IMR-90 (cell line): ENCODE measurements at regions not wholly inside any gene's neighbourhood (a gene's known extent, or its start where the extent isn't known, plus 50 kb on each side); places are given as distances from the start of the nearest gene placed in this dataset.
"Not testable (repeated sequence)": the region's sequence is repeated elsewhere in the genome, so short reads cannot be mapped to it uniquely, and the experiment has no call there.

Source experiments
- ATAC-seq: fragments of 200-7000 bp; cut with Tn5 transposase; 2 replicates; pipeline ENCODE4 v1.9.1; 2020; ENCODE audit warnings: low read depth, mild to moderate bottlenecking, moderate library complexity
- BruUV-seq: library from RNA; stranded (reverse); fragments of 400-500 nt; replicated peaks from 2 replicates; lab custom pipeline; 2021; lab: Mats Ljungman, UMichigan
- CTCF ChIA-PET: fragments of 300-600 bp; formaldehyde crosslinking; extraction: SDS; loops from one replicate; lab custom pipeline; 2021; ENCODE audit warnings: antibody characterized with exemption; lab: Yijun Ruan, JAX
- POLR2A ChIA-PET: fragments of 300-600 bp; sonication (Branson Sonifier 250); formaldehyde crosslinking; loops from one replicate; lab custom pipeline; 2022; ENCODE audit warnings: antibody characterized with exemption; ENCODE audit not compliant: unreplicated experiment; lab: Charles Lee
- DNase-seq: peaks from one replicate; pipeline ENCODE4 v3.0.0; 2013
- H2AFZ ChIP-seq: replicated peaks from 2 replicates; pipeline ENCODE3; 2013; ENCODE audit warnings: low read length, mild to moderate bottlenecking; ENCODE audit not compliant: poor library complexity
- H2AK5ac ChIP-seq: 2 replicates; pipeline ENCODE4 v1.6.1; 2013; ENCODE audit warnings: low read depth, low read length, inconsistent platforms
- H2AK9ac ChIP-seq: replicated peaks from 2 replicates; pipeline ENCODE3; 2013; ENCODE audit warnings: mild to moderate bottlenecking, low read depth, low read length, moderate library complexity; ENCODE audit not compliant: poor library complexity
- H2BK120ac ChIP-seq: 2 replicates; pipeline ENCODE4 v1.6.1; 2013; ENCODE audit warnings: low read depth, low read length, inconsistent platforms
- H2BK15ac ChIP-seq: 3 replicates; pipeline ENCODE4 v1.6.1; 2013; ENCODE audit warnings: low read depth, low read length, inconsistent platforms
- H2BK20ac ChIP-seq: 2 replicates; pipeline ENCODE4 v1.6.1; 2013; ENCODE audit warnings: low read depth, mild to moderate bottlenecking, inconsistent platforms, low read length, moderate library complexity
- H2BK5ac ChIP-seq: 2 replicates; pipeline ENCODE4 v1.6.1; 2013; ENCODE audit warnings: mild to moderate bottlenecking, low read depth, low read length, inconsistent platforms; ENCODE audit not compliant: poor library complexity, severe bottlenecking
- H3K14ac ChIP-seq: replicated peaks from 2 replicates; pipeline ENCODE4 v1.6.1; 2013; ENCODE audit warnings: low read depth, low read length, inconsistent platforms
- H3K18ac ChIP-seq: 2 replicates; pipeline ENCODE4 v1.6.1; 2013; ENCODE audit warnings: low read depth, low read length, control low read depth
- H3K23ac ChIP-seq: 2 replicates; pipeline ENCODE4 v1.6.1; 2013; ENCODE audit warnings: low read depth, low read length, inconsistent platforms
- H3K27ac ChIP-seq: 2 replicates; pipeline ENCODE4 v1.5.1; 2013; ENCODE audit warnings: mild to moderate bottlenecking, control low read depth, low read length; ENCODE audit not compliant: insufficient read depth
- H3K27me3 ChIP-seq: 2 replicates; pipeline ENCODE4 v1.6.1; 2013; ENCODE audit warnings: low read length; ENCODE audit not compliant: control insufficient read depth, insufficient read depth
- H3K36me3 ChIP-seq: 2 replicates; pipeline ENCODE4 v1.6.1; 2013; ENCODE audit warnings: low read length, mixed read lengths; ENCODE audit not compliant: control insufficient read depth, insufficient read depth
- H3K4ac ChIP-seq: 2 replicates; pipeline ENCODE4 v1.6.1; 2013; ENCODE audit warnings: low read depth, low read length, inconsistent platforms
- H3K4me1 ChIP-seq: 2 replicates; pipeline ENCODE4 v1.6.1; 2013; ENCODE audit warnings: low read length, mixed read lengths; ENCODE audit not compliant: control insufficient read depth, insufficient read depth
- H3K4me2 ChIP-seq: 2 replicates; pipeline ENCODE4 v1.6.1; 2013; ENCODE audit warnings: low read depth, mild to moderate bottlenecking, control low read depth, low read length, moderate library complexity
- H3K4me3 ChIP-seq: 2 replicates; pipeline ENCODE4 v1.5.1; 2013; ENCODE audit warnings: low read depth, mild to moderate bottlenecking, control low read depth, low read length, moderate library complexity; ENCODE audit not compliant: insufficient read depth
- H3K56ac ChIP-seq: 2 replicates; pipeline ENCODE4 v1.6.1; 2013; ENCODE audit warnings: low read length, inconsistent platforms; ENCODE audit not compliant: insufficient read depth; ENCODE audit errors: extremely low read depth
- H3K79me1 ChIP-seq, 2 experiments: 2 replicates each; pipeline ENCODE4 v1.6.1; 2013; ENCODE audit warnings: low read length in 2 of 2, inconsistent platforms in 1 of 2, low read depth in 1 of 2
- H3K9ac ChIP-seq: 2 replicates; pipeline ENCODE4 v1.6.1; 2013; ENCODE audit warnings: low read depth, low read length, control low read depth
- H3K9me1 ChIP-seq: 2 replicates; pipeline ENCODE4 v1.6.1; 2013; ENCODE audit warnings: low read length, inconsistent platforms; ENCODE audit not compliant: insufficient read depth
- H3K9me3 ChIP-seq: 2 replicates; pipeline ENCODE4 v1.6.1; 2013; ENCODE audit warnings: low read length; ENCODE audit not compliant: control insufficient read depth, insufficient read depth
- H4K20me1 ChIP-seq: 2 replicates; pipeline ENCODE4 v1.6.1; 2013; ENCODE audit warnings: low read length, inconsistent platforms; ENCODE audit not compliant: insufficient read depth
- H4K5ac ChIP-seq: 2 replicates; pipeline ENCODE4 v1.6.1; 2013; ENCODE audit warnings: mild to moderate bottlenecking, low read depth, low read length, control low read depth
- H4K8ac ChIP-seq, 2 experiments: 2 replicates each; pipeline ENCODE4 v1.6.1; 2013; ENCODE audit warnings: low read depth in 2 of 2, low read length in 2 of 2, control low read depth in 1 of 2, inconsistent platforms in 1 of 2
- H4K91ac ChIP-seq: 2 replicates; pipeline ENCODE4 v1.6.1; 2013; ENCODE audit warnings: low read depth, low read length, inconsistent platforms; ENCODE audit not compliant: insufficient read depth
- WGBS, 2 experiments: methylation state at CpG; one replicate each; pipeline versions ENCODE4 v1.1.5 to v1.1.7; 2013; ENCODE audit warnings: missing lambda C conversion rate in 2 of 2; ENCODE audit not compliant: insufficient read length in 1 of 2; ENCODE audit errors: extremely low coverage in 2 of 2; 5-methylcytosine and 5-hydroxymethylcytosine counted together
- dilution Hi-C: fragments of 300-500 bp; cut with HindIII; formaldehyde crosslinking; loops from one replicate; pipeline ENCODE4 v1.14.3; 2018; ENCODE audit warnings: low sequenced_read_pairs; ENCODE audit not compliant: unreplicated experiment
- in situ Hi-C: fragments of 300-500 bp; cut with MboI; formaldehyde crosslinking; loops from 3 replicates; pipeline ENCODE4 v1.14.3; 2019; ENCODE audit warnings: low sequenced_read_pairs, inconsistent platforms, mixed read lengths
- intact Hi-C: fragments of 100-400 bp; cut with micrococcal nuclease; formaldehyde crosslinking; loops from 2 replicates; pipeline ENCODE4 v1.10.0; 2022

- H3K23ac ChIP-seq, H3K56ac ChIP-seq, H4K8ac ChIP-seq, H3K18ac ChIP-seq, H3K9me3 ChIP-seq, H2BK120ac ChIP-seq, BruUV-seq, POLR2A ChIA-PET, H3K9ac ChIP-seq, H3K9me1 ChIP-seq, H4K5ac ChIP-seq, in situ Hi-C loops, H3K4me2 ChIP-seq, H4K20me1 ChIP-seq, H3K36me3 ChIP-seq, H2BK5ac ChIP-seq, H3K27me3 ChIP-seq, dilution Hi-C loops, DNase-seq, H2AK9ac ChIP-seq, H3K4me1 ChIP-seq, H3K27ac ChIP-seq, H4K91ac ChIP-seq, H3K4me3 ChIP-seq, H2BK20ac ChIP-seq, H3K14ac ChIP-seq, ATAC-seq, CTCF ChIA-PET, H3K79me1 ChIP-seq, H2BK15ac ChIP-seq, H2AFZ ChIP-seq, intact Hi-C loops, H3K4ac ChIP-seq, H2AK5ac ChIP-seq: not testable (repeated sequence)
- no CpG with 5 or more reads among the region's 4 CpGs for WGBS, 2 experiments
These were observed 843.1 kb downstream of the TMEM121 start for GRCh38 chr14:106369456-106369855.
